HS-5 (cell line): ENCODE measurements at regions not wholly inside any gene's neighbourhood (a gene's known extent, or its start where the extent isn't known, plus 50 kb on each side); places are given as distances from the start of the nearest gene placed in this dataset.
A peak's percentile ranks its signal among the peaks of the same experiment; 100 is the strongest.

Experiments used
- DNase-seq: peaks from one replicate; pipeline ENCODE4 v3.0.0-alpha.2; 2012; ENCODE audit warnings: low read depth

GRCh38 chr21:15370462-15370975 is 305.7 kb upstream of the NRIP1 start:
- DNase-seq = no peak

- no peak for DNase-seq
Observed at GRCh38 chr21:15373941-15374340, 309.1 kb upstream of the NRIP1 start.

GRCh38 chr21:15379776-15380175 is 315.0 kb upstream of the NRIP1 start:
- DNase-seq = no peak

- DNase-seq = no peak
Observed at GRCh38 chr21:15383588-15383987, 318.8 kb upstream of the NRIP1 start.

GRCh38 chr21:15390049-15390448 is 325.2 kb upstream of the NRIP1 start:
- DNase-seq = no peak

- DNase-seq = no peak
Observed at GRCh38 chr21:15397258-15397657, 332.5 kb upstream of the NRIP1 start.

GRCh38 chr21:15400905-15401304 is 328.9 kb upstream of the USP25 start:
- DNase-seq = no peak

- DNase-seq = no peak
Observed at GRCh38 chr21:15401331-15401730, 328.5 kb upstream of the USP25 start.

- no peak for DNase-seq
Observed at GRCh38 chr21:15405214-15405613, 324.6 kb upstream of the USP25 start.

- no peak for DNase-seq
Observed at GRCh38 chr21:15406791-15407190, 323.0 kb upstream of the USP25 start.

- no peak for DNase-seq
Observed at GRCh38 chr21:15407585-15407984, 322.2 kb upstream of the USP25 start.

- no peak for DNase-seq
Observed at GRCh38 chr21:15408089-15408488, 321.7 kb upstream of the USP25 start.

- no peak for DNase-seq
Observed at GRCh38 chr21:15409031-15409430, 320.8 kb upstream of the USP25 start.

- no peak for DNase-seq
Observed at GRCh38 chr21:15410853-15411252, 318.9 kb upstream of the USP25 start.

- DNase-seq = no peak
Observed at GRCh38 chr21:15414057-15414456, 315.7 kb upstream of the USP25 start.

- no peak for DNase-seq
Observed at GRCh38 chr21:15415541-15416261, 314.1 kb upstream of the USP25 start.

- DNase-seq = no peak
Observed at GRCh38 chr21:15421441-15421881, 308.3 kb upstream of the USP25 start.

GRCh38 chr21:15421947-15422346 is 307.8 kb upstream of the USP25 start:
- DNase-seq = no peak

- peak; percentile 35 for DNase-seq
Observed at GRCh38 chr21:15422783-15423182, 307.0 kb upstream of the USP25 start.

GRCh38 chr21:15423676-15424445 is 305.9 kb upstream of the USP25 start:
- no peak for DNase-seq

- DNase-seq = no peak
Observed at GRCh38 chr21:15425049-15425448, 304.7 kb upstream of the USP25 start.

- no peak for DNase-seq
Observed at GRCh38 chr21:15430023-15430422, 299.8 kb upstream of the USP25 start.

- DNase-seq = peak; percentile 14
Observed at GRCh38 chr21:15430577-15430976, 299.2 kb upstream of the USP25 start.
